ENCODE measurements at regions not wholly inside any gene's neighbourhood (a gene's known extent, or its start where the extent isn't known, plus 50 kb on each side); places are given as distances from the start of the nearest gene placed in this dataset.

GRCh38 chr22:45112136-45112879, 51.4 kb upstream of the NUP50 start:
- peaks cover 0 to 7% of the 10 kb centered on the region in 2 donors for H3K9me3 ChIP-seq
- H3K27me3 ChIP-seq: no peaks in the 10 kb centered on the region
- no peak overlapping the region for H3K27ac ChIP-seq
- TF ChIP-seq, protein P1, sequence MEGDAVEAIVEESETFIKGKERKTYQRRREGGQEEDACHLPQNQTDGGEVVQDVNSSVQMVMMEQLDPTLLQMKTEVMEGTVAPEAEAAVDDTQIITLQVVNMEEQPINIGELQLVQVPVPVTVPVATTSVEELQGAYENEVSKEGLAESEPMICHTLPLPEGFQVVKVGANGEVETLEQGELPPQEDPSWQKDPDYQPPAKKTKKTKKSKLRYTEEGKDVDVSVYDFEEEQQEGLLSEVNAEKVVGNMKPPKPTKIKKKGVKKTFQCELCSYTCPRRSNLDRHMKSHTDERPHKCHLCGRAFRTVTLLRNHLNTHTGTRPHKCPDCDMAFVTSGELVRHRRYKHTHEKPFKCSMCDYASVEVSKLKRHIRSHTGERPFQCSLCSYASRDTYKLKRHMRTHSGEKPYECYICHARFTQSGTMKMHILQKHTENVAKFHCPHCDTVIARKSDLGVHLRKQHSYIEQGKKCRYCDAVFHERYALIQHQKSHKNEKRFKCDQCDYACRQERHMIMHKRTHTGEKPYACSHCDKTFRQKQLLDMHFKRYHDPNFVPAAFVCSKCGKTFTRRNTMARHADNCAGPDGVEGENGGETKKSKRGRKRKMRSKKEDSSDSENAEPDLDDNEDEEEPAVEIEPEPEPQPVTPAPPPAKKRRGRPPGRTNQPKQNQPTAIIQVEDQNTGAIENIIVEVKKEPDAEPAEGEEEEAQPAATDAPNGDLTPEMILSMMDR (IDR thresholded peaks at IDR 0.05): no peak
- no peak for DNase-seq (ENCODE audit: low spot score)
- no peaks in the 10 kb centered on the region for H3K4me1 ChIP-seq
- H3K36me3 ChIP-seq: no peaks in the 10 kb centered on the region
- no peak overlapping the region for H3K4me3 ChIP-seq
